ENCODE measurements at regions not wholly inside any gene's neighbourhood (a gene's known extent, or its start where the extent isn't known, plus 50 kb on each side); places are given as distances from the start of the nearest gene placed in this dataset.

- TF ChIP-seq, protein P1, sequence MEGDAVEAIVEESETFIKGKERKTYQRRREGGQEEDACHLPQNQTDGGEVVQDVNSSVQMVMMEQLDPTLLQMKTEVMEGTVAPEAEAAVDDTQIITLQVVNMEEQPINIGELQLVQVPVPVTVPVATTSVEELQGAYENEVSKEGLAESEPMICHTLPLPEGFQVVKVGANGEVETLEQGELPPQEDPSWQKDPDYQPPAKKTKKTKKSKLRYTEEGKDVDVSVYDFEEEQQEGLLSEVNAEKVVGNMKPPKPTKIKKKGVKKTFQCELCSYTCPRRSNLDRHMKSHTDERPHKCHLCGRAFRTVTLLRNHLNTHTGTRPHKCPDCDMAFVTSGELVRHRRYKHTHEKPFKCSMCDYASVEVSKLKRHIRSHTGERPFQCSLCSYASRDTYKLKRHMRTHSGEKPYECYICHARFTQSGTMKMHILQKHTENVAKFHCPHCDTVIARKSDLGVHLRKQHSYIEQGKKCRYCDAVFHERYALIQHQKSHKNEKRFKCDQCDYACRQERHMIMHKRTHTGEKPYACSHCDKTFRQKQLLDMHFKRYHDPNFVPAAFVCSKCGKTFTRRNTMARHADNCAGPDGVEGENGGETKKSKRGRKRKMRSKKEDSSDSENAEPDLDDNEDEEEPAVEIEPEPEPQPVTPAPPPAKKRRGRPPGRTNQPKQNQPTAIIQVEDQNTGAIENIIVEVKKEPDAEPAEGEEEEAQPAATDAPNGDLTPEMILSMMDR (IDR thresholded peaks at IDR 0.05; ENCODE audit: poor library complexity, severe bottlenecking), result no peak
- TF ChIP-seq RAD21 (conservative IDR thresholded peaks at IDR 0.05) (no peak), EP300 (conservative IDR thresholded peaks at IDR 0.05; ENCODE audit: poor library complexity, severe bottlenecking) (no peak), EZH2 (IDR thresholded peaks at IDR 0.05; ENCODE audit: borderline replicate concordance, insufficient read depth, low read length, poor library complexity, severe bottlenecking) (no peak)
These were observed 456.7 kb upstream of the THBS1 start for GRCh38 chr15:39124155-39124552.
